HUES6 (cell line): ENCODE measurements at regions not wholly inside any gene's neighbourhood (a gene's known extent, or its start where the extent isn't known, plus 50 kb on each side); places are given as distances from the start of the nearest gene placed in this dataset.

Experiments
- H3K27ac ChIP-seq: 2 replicates; pipeline ENCODE4 v1.7.0; 2013; ENCODE audit warnings: low read depth, mild to moderate bottlenecking, low read length, inconsistent platforms
- H3K27me3 ChIP-seq: 2 replicates; pipeline ENCODE4 v1.6.1; 2013; ENCODE audit warnings: low read length; ENCODE audit not compliant: control insufficient read depth, insufficient read depth
- H3K36me3 ChIP-seq: 2 replicates; pipeline ENCODE4 v1.6.1; 2013; ENCODE audit warnings: low read length; ENCODE audit not compliant: control insufficient read depth, insufficient read depth
- H3K4me1 ChIP-seq: 2 replicates; pipeline ENCODE4 v1.6.1; 2013; ENCODE audit warnings: low read length; ENCODE audit not compliant: control insufficient read depth, insufficient read depth
- H3K4me3 ChIP-seq: 2 replicates; pipeline ENCODE4 v1.5.1; 2013; ENCODE audit warnings: low read depth, low read length
- H3K9ac ChIP-seq: one replicate; pipeline ENCODE4 v1.6.1; 2013; ENCODE audit warnings: mild to moderate bottlenecking, low read length
- H3K9me3 ChIP-seq: 2 replicates; pipeline ENCODE4 v1.6.1; 2013; ENCODE audit warnings: low read depth, low read length; ENCODE audit not compliant: control insufficient read depth, insufficient read depth

DNA sequence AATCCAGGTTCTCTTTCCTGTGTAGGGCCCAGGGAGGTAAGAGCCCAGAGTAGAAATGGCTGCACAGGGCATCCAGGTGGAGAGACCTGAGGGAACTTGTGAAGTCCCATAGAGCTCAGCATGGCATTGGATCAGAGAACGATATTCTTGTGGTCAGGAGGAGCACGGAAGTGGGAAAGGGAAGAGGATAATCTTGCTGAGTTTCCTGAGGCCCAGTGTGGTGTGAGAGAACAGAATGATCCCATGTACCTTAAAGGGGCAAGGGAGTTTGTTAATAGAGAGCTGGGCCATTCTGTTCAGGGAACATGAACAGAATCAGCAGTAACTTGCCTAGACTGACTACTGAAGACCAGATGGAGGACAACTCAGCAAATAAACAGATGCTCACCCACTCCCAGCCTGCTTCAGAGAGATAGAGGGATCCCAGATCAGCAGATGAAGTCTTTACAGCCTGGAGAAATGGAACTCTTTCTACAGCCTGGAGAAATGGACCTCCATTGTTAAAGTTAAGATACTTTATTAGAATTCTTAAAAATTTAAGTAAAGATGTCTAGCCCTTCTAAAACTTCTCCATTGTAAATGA is 119.7 kb upstream of the ELL2 start:
- Histone ChIP-seq H3K4me1 (peaks cover 45% of the 10 kb centered on the region), H3K27me3 (no peaks in the 10 kb centered on the region), H3K4me3 (no peak overlapping the region), H3K36me3 (no peaks in the 10 kb centered on the region), H3K9ac (no peak overlapping the region), H3K27ac (no peak overlapping the region), H3K9me3 (no peaks in the 10 kb centered on the region)

DNA sequence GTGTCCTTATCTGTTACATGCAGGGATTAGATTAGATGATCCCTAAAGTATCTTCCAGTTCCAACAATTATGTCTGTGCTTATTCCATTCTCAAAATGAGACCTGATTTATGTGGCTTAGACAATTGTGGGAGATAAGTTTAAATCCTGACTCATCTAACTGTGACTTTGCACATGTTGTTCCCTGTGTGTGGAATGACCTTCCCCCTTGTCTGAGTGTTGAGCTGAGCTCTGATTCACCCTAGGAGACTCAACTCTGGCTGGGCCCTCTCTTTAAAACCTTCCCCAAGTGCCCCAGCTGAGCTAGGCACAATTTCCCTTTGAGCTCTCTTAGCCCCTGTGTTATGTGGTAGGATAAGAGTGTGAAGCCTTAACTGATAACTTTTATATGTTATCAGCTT is 118.9 kb upstream of the ELL2 start:
- H3K27ac ChIP-seq, result no peak overlapping the region
- H3K36me3 ChIP-seq, result no peaks in the 10 kb centered on the region
- no peaks in the 10 kb centered on the region for H3K9me3 ChIP-seq
- no peak overlapping the region for H3K4me3 ChIP-seq
- no peaks in the 10 kb centered on the region for H3K27me3 ChIP-seq
- no peak overlapping the region for H3K9ac ChIP-seq
- peaks cover 44% of the 10 kb centered on the region for H3K4me1 ChIP-seq

DNA sequence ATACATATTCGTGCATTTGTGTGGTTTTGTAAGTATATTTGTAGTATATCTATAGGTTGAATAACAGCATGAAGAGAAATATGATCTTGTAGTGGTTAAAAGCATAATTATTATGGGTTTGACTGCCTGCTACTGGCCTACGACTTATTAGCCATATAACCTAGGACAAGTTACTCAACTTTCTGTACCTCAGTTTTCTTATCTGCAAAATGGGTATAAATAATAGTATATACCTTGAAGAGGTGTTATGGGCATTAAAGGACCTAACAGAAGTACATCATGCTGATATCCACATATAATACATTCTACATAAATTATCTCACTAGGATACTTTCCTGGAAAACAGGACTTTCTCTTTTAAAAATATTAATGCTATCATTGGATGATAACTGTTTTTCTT is 118.3 kb upstream of the ELL2 start:
- H3K4me3 ChIP-seq, result no peak overlapping the region
- H3K9ac ChIP-seq, result no peak overlapping the region
- H3K36me3 ChIP-seq, result no peaks in the 10 kb centered on the region
- H3K4me1 ChIP-seq, result peaks cover 39% of the 10 kb centered on the region
- H3K27me3 ChIP-seq, result no peaks in the 10 kb centered on the region
- no peaks in the 10 kb centered on the region for H3K9me3 ChIP-seq
- no peak overlapping the region for H3K27ac ChIP-seq

DNA sequence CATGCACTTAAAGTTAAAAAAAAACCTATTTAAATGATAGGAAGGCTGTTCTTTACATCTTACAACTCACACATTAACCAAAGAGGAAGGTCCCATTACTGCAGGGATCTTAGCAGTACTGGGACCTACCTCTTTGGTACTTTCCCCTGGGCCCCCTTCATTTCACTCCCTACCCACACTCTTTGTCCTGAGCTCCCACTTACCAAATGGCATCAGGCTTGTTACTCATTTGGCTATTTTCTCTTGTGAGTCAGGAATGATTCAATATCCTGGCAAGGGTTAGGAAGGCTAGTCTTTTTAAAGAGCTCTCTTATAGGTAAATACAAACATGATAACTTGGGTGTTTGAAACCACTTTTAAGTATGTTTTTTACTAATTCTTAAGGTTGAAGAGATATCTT is 117.4 kb upstream of the ELL2 start:
- Histone ChIP-seq H3K9me3 (no peaks in the 10 kb centered on the region), H3K27ac (no peak overlapping the region), H3K4me3 (no peak overlapping the region), H3K9ac (no peak overlapping the region), H3K27me3 (no peaks in the 10 kb centered on the region), H3K36me3 (no peaks in the 10 kb centered on the region), H3K4me1 (peaks cover 30% of the 10 kb centered on the region)

DNA sequence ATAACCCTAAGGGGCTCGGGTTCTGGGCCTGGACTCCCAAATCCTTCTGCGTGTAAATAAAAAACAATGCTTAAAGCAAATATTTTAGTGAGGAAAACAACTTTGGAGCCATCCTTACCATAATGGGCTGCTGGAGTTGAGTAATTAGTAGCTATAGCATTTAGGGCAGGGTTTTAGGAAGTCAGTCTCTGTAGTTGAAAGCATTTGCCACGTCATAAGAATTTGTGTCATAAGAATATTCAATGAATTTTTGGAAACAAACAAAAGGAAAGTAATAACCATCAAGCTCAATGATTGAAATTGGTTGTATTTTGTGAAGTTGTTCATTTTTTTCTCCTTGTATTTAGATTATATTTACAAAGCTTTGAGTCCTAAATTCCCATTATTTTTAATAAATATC is 114.8 kb upstream of the ELL2 start:
- H3K9ac ChIP-seq, result no peak overlapping the region

DNA sequence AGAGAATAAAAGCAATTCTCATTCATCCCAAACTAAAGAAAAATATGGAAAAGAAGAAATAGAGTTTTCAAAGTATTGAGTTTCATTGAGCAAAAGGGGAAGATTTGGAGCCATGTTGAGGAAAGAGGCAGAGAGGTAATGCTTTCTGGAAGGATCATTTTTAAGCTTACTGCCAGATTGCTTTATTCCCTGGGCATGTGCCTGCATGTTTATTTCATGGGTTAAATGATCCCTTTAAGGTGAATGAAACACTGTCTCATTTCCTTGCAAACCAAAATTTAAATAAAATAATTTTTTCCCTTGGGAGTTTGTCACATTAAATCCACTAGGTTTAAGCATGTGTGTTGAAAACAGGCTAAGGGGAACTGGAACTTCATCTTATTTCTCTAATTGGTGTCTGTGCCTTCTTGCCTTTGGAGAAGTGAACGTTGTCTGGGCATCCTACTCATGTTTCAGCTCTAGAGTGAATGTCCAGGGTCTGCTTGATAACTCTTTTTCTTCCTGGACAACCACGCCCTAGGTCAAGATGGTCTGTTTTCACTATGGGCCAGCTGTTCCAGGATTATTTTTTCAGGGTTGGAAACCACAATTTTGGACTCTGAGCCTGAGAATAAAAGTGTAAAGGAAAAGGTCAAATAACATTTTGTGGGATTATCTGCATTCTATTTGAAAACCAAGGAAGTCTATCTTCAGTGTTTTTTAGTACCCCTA is 114.1 kb upstream of the ELL2 start:
- H3K4me3 ChIP-seq, result no peak overlapping the region
- H3K36me3 ChIP-seq, result no peaks in the 10 kb centered on the region
- H3K9ac ChIP-seq, result no peak overlapping the region
- H3K4me1 ChIP-seq, result peaks cover 2% of the 10 kb centered on the region; the same call in 1 of the 2 replicates
- H3K27me3 ChIP-seq, result no peaks in the 10 kb centered on the region
- no peaks in the 10 kb centered on the region for H3K9me3 ChIP-seq
- H3K27ac ChIP-seq, result no peak overlapping the region

More for the DNA sequence above, 114.8 kb upstream of the ELL2 start:
- Histone ChIP-seq H3K4me1 (peaks cover 9% of the 10 kb centered on the region; the same call in 1 of the 2 replicates), H3K36me3 (no peaks in the 10 kb centered on the region), H3K9me3 (no peaks in the 10 kb centered on the region), H3K4me3 (no peak overlapping the region), H3K27ac (no peak overlapping the region), H3K27me3 (no peaks in the 10 kb centered on the region)

DNA sequence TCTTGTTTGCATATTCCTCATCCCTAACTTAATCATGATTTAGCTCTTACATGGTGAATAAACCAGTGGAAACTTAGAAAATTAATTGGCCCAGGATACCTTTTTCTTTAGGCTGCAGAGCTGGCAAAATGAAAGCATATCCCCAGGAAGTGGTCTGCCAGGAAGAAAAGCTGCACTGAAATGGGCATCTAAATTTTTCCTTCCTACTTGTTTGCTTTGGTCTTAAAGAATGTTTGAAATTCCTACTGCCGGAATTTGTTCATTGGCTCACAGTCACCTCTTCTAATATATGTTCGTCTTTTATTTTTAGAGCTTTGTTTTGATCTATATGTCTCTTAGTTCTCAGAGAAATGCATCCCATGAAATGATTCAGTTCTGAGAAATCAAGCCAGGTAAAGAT is 113.2 kb upstream of the ELL2 start:
- Histone ChIP-seq H3K27me3 (no peaks in the 10 kb centered on the region), H3K4me3 (no peak overlapping the region), H3K36me3 (no peaks in the 10 kb centered on the region), H3K9me3 (no peaks in the 10 kb centered on the region), H3K27ac (no peak overlapping the region), H3K9ac (no peak overlapping the region), H3K4me1 (no peaks in the 10 kb centered on the region)

DNA sequence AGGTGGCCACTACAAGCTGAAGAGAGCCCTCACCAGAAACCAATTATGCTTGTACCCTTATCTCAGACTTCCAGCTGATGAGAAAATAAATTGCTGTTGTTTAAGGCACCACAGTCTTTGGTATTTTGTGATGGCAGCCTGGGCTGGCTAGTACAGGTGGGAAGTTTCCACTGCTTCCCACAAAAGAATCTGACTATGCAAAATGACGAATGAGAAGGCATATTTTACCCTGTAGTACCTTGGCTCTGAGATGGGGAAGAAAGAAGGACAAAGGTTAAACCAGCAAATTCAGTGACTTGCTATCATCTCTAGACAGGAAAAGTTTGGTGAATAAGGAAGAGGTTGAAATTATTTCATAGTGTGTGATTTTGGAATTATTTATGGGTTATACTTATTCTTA is 112.8 kb upstream of the ELL2 start:
- no peak overlapping the region for H3K9ac ChIP-seq
- H3K4me1 ChIP-seq, result no peaks in the 10 kb centered on the region
- H3K27me3 ChIP-seq, result no peaks in the 10 kb centered on the region
- H3K36me3 ChIP-seq, result no peaks in the 10 kb centered on the region
- H3K9me3 ChIP-seq, result no peaks in the 10 kb centered on the region
- no peak overlapping the region for H3K27ac ChIP-seq
- no peak overlapping the region for H3K4me3 ChIP-seq

DNA sequence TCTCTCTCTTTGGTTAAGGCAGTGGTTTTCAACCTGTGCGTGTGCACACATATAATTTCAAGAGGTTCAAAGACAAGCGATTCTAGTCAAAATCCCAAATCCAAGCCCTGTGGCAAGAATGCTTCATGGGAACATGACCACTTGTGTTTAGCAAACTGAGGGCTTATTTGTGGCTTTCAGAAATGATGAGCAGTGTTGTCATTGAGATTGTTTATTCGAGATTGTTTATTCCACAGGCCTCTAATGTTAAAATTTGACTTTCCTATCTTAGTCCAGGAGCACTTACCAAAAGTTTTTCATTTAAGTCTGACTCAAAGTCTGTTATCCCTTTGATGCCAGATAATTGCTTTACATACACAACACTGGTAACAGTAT is 111.1 kb upstream of the ELL2 start:
- Histone ChIP-seq H3K9me3 (no peaks in the 10 kb centered on the region), H3K9ac (no peak overlapping the region), H3K27me3 (no peaks in the 10 kb centered on the region), H3K36me3 (no peaks in the 10 kb centered on the region), H3K27ac (no peak overlapping the region), H3K4me1 (peaks cover 6% of the 10 kb centered on the region; the same call in 1 of the 2 replicates), H3K4me3 (no peak overlapping the region)

DNA sequence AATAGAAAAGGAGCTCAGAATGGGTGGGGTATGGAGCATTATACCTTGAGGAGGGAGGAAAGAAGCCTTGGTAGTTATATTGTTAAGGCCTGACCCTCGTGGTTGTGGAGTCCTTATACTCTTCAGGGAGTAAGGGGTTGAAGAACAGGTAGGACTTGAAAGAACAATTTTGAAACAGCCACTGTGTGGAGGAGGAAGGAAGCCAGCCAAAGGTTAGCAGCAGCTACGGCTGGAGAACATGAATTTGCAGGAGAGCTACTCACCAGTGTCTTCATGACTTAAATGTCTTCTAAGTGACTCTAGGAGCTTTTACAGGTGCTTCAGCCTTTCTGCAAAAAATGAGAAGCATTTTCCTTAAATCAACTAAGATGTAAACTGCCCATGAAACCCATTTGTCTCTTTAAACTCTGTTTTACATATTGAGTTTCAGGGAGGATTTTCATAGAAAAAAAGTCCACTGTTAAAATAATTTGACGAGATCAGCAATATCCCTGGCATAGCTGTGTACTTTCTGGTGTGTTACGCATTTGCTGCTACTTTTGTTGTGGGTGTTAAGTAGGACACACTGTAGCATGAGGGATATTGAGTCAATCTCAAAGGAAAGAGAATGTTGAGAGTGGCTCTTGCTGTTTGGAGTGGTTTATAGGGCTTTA is 110.6 kb upstream of the ELL2 start:
- Histone ChIP-seq H3K27ac (no peak overlapping the region), H3K9ac (no peak overlapping the region), H3K36me3 (no peaks in the 10 kb centered on the region), H3K9me3 (no peaks in the 10 kb centered on the region), H3K4me1 (peaks cover 10% of the 10 kb centered on the region; the same call in 1 of the 2 replicates), H3K27me3 (no peaks in the 10 kb centered on the region), H3K4me3 (no peak overlapping the region)

DNA sequence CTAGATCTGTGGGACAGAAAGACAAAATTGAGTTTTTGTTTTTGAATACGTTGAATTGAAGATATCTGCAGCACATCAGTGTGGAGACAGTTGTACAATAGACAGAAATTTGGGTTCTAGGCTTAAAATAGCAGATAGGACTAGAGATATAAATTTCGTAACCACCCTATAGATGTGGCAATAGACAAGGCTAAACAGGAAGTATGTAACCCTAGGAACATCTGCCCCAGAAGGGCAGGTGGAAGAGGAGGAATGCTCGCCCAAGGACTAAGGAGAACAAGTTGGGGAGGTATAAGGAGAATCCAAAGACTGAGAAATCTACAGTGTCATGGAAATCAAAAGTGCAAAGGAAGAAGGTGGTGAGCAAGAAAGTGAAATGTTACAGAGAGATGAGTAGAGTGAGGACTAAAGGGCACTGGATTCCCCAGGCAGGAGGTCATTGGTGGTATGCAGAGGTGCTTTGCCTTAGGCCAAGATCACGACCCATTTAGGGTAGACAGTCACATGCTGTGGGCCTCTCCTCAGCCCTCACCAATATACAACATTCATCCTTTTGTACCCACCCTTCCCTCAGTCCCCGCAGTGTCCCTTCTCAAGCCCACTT is 109.1 kb upstream of the ELL2 start:
- peaks cover 17% of the 10 kb centered on the region for H3K4me1 ChIP-seq
- no peak overlapping the region for H3K27ac ChIP-seq
- H3K27me3 ChIP-seq, result no peaks in the 10 kb centered on the region

More for the DNA sequence above, 109.1 kb upstream of the ELL2 start:
- H3K36me3 ChIP-seq, result no peaks in the 10 kb centered on the region
- H3K4me3 ChIP-seq, result no peak overlapping the region
- no peak overlapping the region for H3K9ac ChIP-seq
- no peaks in the 10 kb centered on the region for H3K9me3 ChIP-seq
